HCT116 (cell line): ENCODE measurements at regions not wholly inside any gene's neighbourhood (a gene's known extent, or its start where the extent isn't known, plus 50 kb on each side); places are given as distances from the start of the nearest gene placed in this dataset.

Source experiments
- ATAC-seq: fragments of 200-7000 bp; cut with Tn5 transposase; 2 replicates; pipeline ENCODE4 v1.9.1; 2020; ENCODE audit warnings: mild to moderate bottlenecking, moderate library complexity
- BruUV-seq: library from RNA; stranded (reverse); fragments of 400-500 nt; replicated peaks from 2 replicates; lab custom pipeline; 2021; lab: Mats Ljungman, UMichigan
- CTCF ChIA-PET: fragments of 300-600 bp; sonication (Branson Sonifier 250); formaldehyde crosslinking; loops from one replicate; lab custom pipeline; 2021; ENCODE audit warnings: antibody characterized with exemption; lab: Charles Lee
- POLR2A ChIA-PET: fragments of 300-600, 350-600 bp; sonication (Branson Sonifier 250); formaldehyde crosslinking; loops from one replicate; lab custom pipeline; 2021; ENCODE audit warnings: antibody characterized with exemption; lab: Charles Lee
- RAD21 ChIA-PET, 2 experiments: fragments of 300-600 bp; sonication (Branson Sonifier 250); formaldehyde crosslinking; loops; one replicate each; lab custom pipeline; 2023; ENCODE audit warnings: low total read pairs in 2 of 2; ENCODE audit not compliant: uncharacterized antibody in 2 of 2, unreplicated experiment in 2 of 2, low non-redundant PET in 1 of 2; lab: Charles Lee
- DNase-seq: peaks from one replicate; pipeline ENCODE4 v3.0.0-alpha.2; 2010; ENCODE audit warnings: low read depth, low spot score
- H2AFZ ChIP-seq: fragments of 200-600 bp; shearing (Covaris generic), sonication (generic); 2 replicates; pipeline ENCODE4 v1.6.1; 2017; ENCODE audit warnings: low read depth, mixed run types, mixed read lengths, antibody characterized with exemption, low read length; ENCODE audit not compliant: poor library complexity, severe bottlenecking
- H3K27ac ChIP-seq: 2 replicates; pipeline ENCODE4 v1.5.1; 2012; ENCODE audit warnings: low read depth, low read length
- H3K27me3 ChIP-seq: fragments of 200-600 bp; sonication (generic); 2 replicates; pipeline ENCODE4 v1.6.1; 2016; ENCODE audit warnings: mixed run types, low read length, mixed read lengths; ENCODE audit not compliant: insufficient read depth
- H3K36me3 ChIP-seq, 2 experiments: fragments of 200-500 bp in 1 of 2; fragments of 200-600 bp in 1 of 2; sonication (Bioruptor generic) in 1 of 2; sonication (generic) in 1 of 2; 2 replicates each; pipeline versions ENCODE4 v1.5.1 to v1.6.1; 2014 to 2016; ENCODE audit warnings: low read length in 2 of 2, inconsistent platforms in 1 of 2, mixed read lengths in 1 of 2, mixed run types in 1 of 2; ENCODE audit not compliant: insufficient read depth in 2 of 2, control insufficient read depth in 1 of 2
- H3K4me1 ChIP-seq, 2 experiments: fragments of 200-600 bp in 1 of 2; sonication (generic) in 1 of 2; 2 replicates each; pipeline versions ENCODE4 v1.5.1 to v1.6.1; 2012 to 2017; ENCODE audit warnings: low read length in 2 of 2, inconsistent platforms in 1 of 2, mild to moderate bottlenecking in 1 of 2, mixed read lengths in 1 of 2, mixed run types in 1 of 2, moderate library complexity in 1 of 2; ENCODE audit not compliant: insufficient read depth in 2 of 2, control insufficient read depth in 1 of 2
- H3K4me2 ChIP-seq: fragments of 200-600 bp; sonication (generic); 2 replicates; pipeline ENCODE4 v1.6.1; 2017; ENCODE audit warnings: mixed run types, low read length, mixed read lengths
- H3K4me3 ChIP-seq, 2 experiments: fragments of 200-600 bp in 1 of 2; sonication (generic) in 1 of 2; replicated peaks in 1 of 2; 2 replicates each; pipeline ENCODE4 v1.5.1; 2011 to 2016; ENCODE audit warnings: low read length in 2 of 2, control low read depth in 1 of 2, low read depth in 1 of 2, mild to moderate bottlenecking in 1 of 2, mixed read lengths in 1 of 2, mixed run types in 1 of 2
- H3K79me2 ChIP-seq: fragments of 200-600 bp; sonication (generic); 2 replicates; pipeline ENCODE4 v1.6.1; 2017; ENCODE audit warnings: mild to moderate bottlenecking, mixed run types, low read length, moderate library complexity, mixed read lengths; ENCODE audit not compliant: insufficient read depth
- H3K9ac ChIP-seq: fragments of 200-600 bp; sonication (generic); 2 replicates; pipeline ENCODE4 v1.6.1; 2016; ENCODE audit warnings: low read length, mixed read lengths
- H3K9me2 ChIP-seq: fragments of 200-600 bp; sonication (generic), shearing (Covaris generic); 2 replicates; pipeline ENCODE4 v1.6.1; 2017; ENCODE audit warnings: mixed run types, mild to moderate bottlenecking, moderate library complexity; ENCODE audit not compliant: insufficient read depth
- H3K9me3 ChIP-seq, 2 experiments: fragments of 200-500 bp in 1 of 2; fragments of 200-600 bp in 1 of 2; sonication (Bioruptor generic) in 1 of 2; sonication (generic) in 1 of 2; 2 replicates each; pipeline ENCODE4 v1.6.1; 2014 to 2017; ENCODE audit warnings: low read length in 2 of 2, mixed read lengths in 2 of 2, inconsistent platforms in 1 of 2, low read depth in 1 of 2, mild to moderate bottlenecking in 1 of 2, mixed run types in 1 of 2, moderate library complexity in 1 of 2; ENCODE audit not compliant: control insufficient read depth in 1 of 2, insufficient read depth in 1 of 2
- H4K20me1 ChIP-seq: fragments of 200-600 bp; sonication (generic), shearing (Covaris generic); 2 replicates; pipeline ENCODE4 v1.6.1; 2017; ENCODE audit warnings: mixed run types, mild to moderate bottlenecking, moderate library complexity; ENCODE audit not compliant: insufficient read depth
- CBX3 ChIP-seq: IDR thresholded peaks from 2 replicates; pipeline ENCODE4 v1.6.1; 2012; ENCODE audit warnings: low read depth
- EGR1 ChIP-seq: IDR thresholded peaks from 2 replicates; pipeline ENCODE4 v1.6.1; 2012; ENCODE audit warnings: low read depth
- EZH2 ChIP-seq: fragments of 200-600 bp; sonication (generic); IDR thresholded peaks from 2 replicates; pipeline ENCODE4 v1.6.1; 2017; ENCODE audit warnings: antibody characterized with exemption, mixed run types
- EZH2phosphoT487 ChIP-seq: fragments of 200-600 bp; IDR thresholded peaks from 2 replicates; pipeline ENCODE4 v1.6.1; 2018; ENCODE audit warnings: antibody characterized with exemption, borderline replicate concordance
- POLR2A ChIP-seq: IDR thresholded peaks from 2 replicates; pipeline ENCODE4 v1.7.0; 2011; ENCODE audit warnings: borderline replicate concordance; ENCODE audit not compliant: insufficient read depth, insufficient read length; ENCODE audit errors: extremely low read depth
- POLR2AphosphoS5 ChIP-seq: IDR thresholded peaks from 2 replicates; pipeline ENCODE4 v1.6.1; 2011; ENCODE audit warnings: mild to moderate bottlenecking, low read depth, low read length, moderate library complexity
- SIN3A ChIP-seq: IDR thresholded peaks from 2 replicates; pipeline ENCODE4 v1.6.1; 2012; ENCODE audit warnings: low read depth
- SP1 ChIP-seq: IDR thresholded peaks from 2 replicates; pipeline ENCODE4 v1.6.1; 2012; ENCODE audit warnings: low read depth
- YY1 ChIP-seq: IDR thresholded peaks from 2 replicates; pipeline ENCODE4 v1.6.1; 2011; ENCODE audit warnings: low read length, low read depth, moderate library complexity, mild to moderate bottlenecking; ENCODE audit not compliant: insufficient replicate concordance; ENCODE audit errors: extremely low read depth
- ZFX ChIP-seq: fragments of 450-650 bp; IDR thresholded peaks from 2 replicates; pipeline ENCODE4 v1.6.1; 2017
- ZNF274 ChIP-seq: fragments of 200-500 bp; sonication (Bioruptor generic); IDR thresholded peaks from 2 replicates; pipeline ENCODE4 v1.6.1; 2014; ENCODE audit warnings: mild to moderate bottlenecking, low read depth, low read length, inconsistent platforms
- intact Hi-C: fragments of 100-400 bp; cut with micrococcal nuclease; formaldehyde crosslinking; loops from 2 replicates; pipeline ENCODE4 v1.10.0; 2022
- TF ChIP-seq, protein P1 (sequence below): IDR thresholded peaks from 2 replicates; pipeline ENCODE4 v1.6.1; 2011; ENCODE audit warnings: mild to moderate bottlenecking, low read length, moderate library complexity; ENCODE audit not compliant: insufficient replicate concordance; ENCODE audit errors: extremely low read depth
- TF ChIP-seq, protein P2 (sequence below), 3 experiments: fragments of 200-600 bp in 1 of 3; sonication (generic) in 1 of 3; IDR thresholded peaks in 2 of 3; conservative IDR thresholded peaks in 1 of 3; 2 replicates each; pipeline ENCODE4 v1.5.1; 2012 to 2017; ENCODE audit warnings: low read depth in 2 of 3, low read length in 2 of 3, antibody characterized with exemption in 1 of 3, borderline replicate concordance in 1 of 3, control low read depth in 1 of 3, mild to moderate bottlenecking in 1 of 3, mixed read lengths in 1 of 3, mixed run types in 1 of 3, moderate library complexity in 1 of 3; ENCODE audit not compliant: insufficient read depth in 1 of 3
- TF ChIP-seq, protein P3 (sequence below): IDR thresholded peaks from 2 replicates; pipeline ENCODE4 v1.6.1; 2012
- TF ChIP-seq, protein P4 (sequence below): IDR thresholded peaks from 2 replicates; pipeline ENCODE4 v1.6.1; 2012

DNA sequence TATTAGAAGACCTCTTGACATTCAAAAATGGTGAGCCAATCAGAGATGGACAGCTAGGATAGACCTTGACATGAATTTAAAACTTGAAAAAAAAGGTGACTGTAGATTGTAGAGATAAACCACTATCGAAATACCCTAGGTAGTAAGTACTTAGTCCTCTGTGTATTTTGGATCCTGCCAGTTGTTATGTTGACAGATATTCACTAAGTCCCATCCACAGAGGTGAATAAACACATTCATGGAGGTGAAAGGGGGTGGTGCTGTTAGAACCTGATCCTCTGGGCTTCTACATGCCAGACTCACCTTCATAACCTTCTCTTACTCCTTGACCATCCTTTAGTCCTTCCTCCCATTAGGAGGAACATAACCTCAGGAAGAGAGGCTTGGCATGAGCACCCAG, 72.3 kb downstream of the OTX2 start:
- Histone ChIP-seq H3K36me3 (no peaks in the 10 kb centered on the region), H3K9me2 (no peaks in the 10 kb centered on the region), H2AFZ (no peak overlapping the region), H3K27ac (no peak overlapping the region), H3K4me1 (peaks cover 3 to 7% of the 10 kb centered on the region in 2 experiments; a peak in 3 of 4 replicates), H3K4me3 (no peak overlapping the region), H3K79me2 (no peaks in the 10 kb centered on the region), H3K9me3 (no peaks in the 10 kb centered on the region), H3K4me2 (no peak overlapping the region), H3K9ac (no peak overlapping the region), H4K20me1 (no peaks in the 10 kb centered on the region), H3K27me3 (no peaks in the 10 kb centered on the region)
- POLR2A ChIA-PET = no interaction called here
- ATAC-seq (no peak), DNase-seq (no peak)
- no TSS peak for BruUV-seq
- TF ChIP-seq POLR2AphosphoS5 (no peak), YY1 (no peak), POLR2A (no peak), SP1 (no peak), EZH2 (no peak), EZH2phosphoT487 (no peak)
- TF ChIP-seq, protein P1, sequence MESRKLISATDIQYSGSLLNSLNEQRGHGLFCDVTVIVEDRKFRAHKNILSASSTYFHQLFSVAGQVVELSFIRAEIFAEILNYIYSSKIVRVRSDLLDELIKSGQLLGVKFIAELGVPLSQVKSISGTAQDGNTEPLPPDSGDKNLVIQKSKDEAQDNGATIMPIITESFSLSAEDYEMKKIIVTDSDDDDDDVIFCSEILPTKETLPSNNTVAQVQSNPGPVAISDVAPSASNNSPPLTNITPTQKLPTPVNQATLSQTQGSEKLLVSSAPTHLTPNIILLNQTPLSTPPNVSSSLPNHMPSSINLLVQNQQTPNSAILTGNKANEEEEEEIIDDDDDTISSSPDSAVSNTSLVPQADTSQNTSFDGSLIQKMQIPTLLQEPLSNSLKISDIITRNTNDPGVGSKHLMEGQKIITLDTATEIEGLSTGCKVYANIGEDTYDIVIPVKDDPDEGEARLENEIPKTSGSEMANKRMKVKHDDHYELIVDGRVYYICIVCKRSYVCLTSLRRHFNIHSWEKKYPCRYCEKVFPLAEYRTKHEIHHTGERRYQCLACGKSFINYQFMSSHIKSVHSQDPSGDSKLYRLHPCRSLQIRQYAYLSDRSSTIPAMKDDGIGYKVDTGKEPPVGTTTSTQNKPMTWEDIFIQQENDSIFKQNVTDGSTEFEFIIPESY = no peak
- RAD21 ChIA-PET = no interaction called here
- CTCF ChIA-PET = no interaction called here
- intact Hi-C loops = no loop called here

DNA sequence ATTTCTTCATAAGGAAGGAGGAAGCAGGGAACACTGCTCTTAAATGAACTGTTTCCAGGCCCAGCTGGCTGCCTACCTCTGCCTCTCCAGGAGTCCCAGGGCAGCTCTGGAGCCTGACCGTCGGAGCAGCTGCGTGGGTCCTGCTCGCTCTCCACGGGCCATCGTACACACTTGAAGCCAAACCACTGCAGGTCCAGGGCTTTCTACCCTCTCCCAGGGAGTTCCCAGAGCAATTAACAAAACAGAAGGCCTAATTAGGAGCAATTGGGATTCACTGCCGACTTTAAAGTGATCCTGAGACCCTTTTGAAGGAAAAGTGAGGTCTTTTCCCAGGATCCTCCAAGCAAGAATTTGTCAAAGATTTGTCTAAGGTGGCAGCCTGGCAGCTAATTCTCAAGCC, 76.9 kb downstream of the OTX2 start:
- Histone ChIP-seq H3K27ac (no peak overlapping the region), H3K9me3 (no peaks in the 10 kb centered on the region), H3K9ac (no peak overlapping the region), H3K79me2 (no peaks in the 10 kb centered on the region), H3K4me2 (no peak overlapping the region), H3K27me3 (no peaks in the 10 kb centered on the region), H3K4me1 (peaks cover 3 to 7% of the 10 kb centered on the region in 2 experiments; a peak in 3 of 4 replicates), H2AFZ (no peak overlapping the region), H4K20me1 (no peaks in the 10 kb centered on the region), H3K4me3 (no peak overlapping the region), H3K36me3 (no peaks in the 10 kb centered on the region)
- ChIA-PET CTCF (no interaction called here), RAD21 (no interaction called here)
- intact Hi-C loops = no loop called here
- no TSS peak for BruUV-seq
- TF ChIP-seq ZFX = no peak
- no peak for TF ChIP-seq POLR2A
- no peak for TF ChIP-seq EGR1
- no peak for TF ChIP-seq EZH2phosphoT487
- TF ChIP-seq, protein P2, sequence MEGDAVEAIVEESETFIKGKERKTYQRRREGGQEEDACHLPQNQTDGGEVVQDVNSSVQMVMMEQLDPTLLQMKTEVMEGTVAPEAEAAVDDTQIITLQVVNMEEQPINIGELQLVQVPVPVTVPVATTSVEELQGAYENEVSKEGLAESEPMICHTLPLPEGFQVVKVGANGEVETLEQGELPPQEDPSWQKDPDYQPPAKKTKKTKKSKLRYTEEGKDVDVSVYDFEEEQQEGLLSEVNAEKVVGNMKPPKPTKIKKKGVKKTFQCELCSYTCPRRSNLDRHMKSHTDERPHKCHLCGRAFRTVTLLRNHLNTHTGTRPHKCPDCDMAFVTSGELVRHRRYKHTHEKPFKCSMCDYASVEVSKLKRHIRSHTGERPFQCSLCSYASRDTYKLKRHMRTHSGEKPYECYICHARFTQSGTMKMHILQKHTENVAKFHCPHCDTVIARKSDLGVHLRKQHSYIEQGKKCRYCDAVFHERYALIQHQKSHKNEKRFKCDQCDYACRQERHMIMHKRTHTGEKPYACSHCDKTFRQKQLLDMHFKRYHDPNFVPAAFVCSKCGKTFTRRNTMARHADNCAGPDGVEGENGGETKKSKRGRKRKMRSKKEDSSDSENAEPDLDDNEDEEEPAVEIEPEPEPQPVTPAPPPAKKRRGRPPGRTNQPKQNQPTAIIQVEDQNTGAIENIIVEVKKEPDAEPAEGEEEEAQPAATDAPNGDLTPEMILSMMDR (IDR thresholded peaks at IDR 0.05 in 2 of 3, conservative IDR thresholded peaks at IDR 0.05 in 1 of 3; ENCODE audit: borderline replicate concordance in 1 of 3, insufficient read depth in 1 of 3, low read depth in 2 of 3, low read length in 2 of 3) = no peak
- no peak for TF ChIP-seq ZNF274
- TF ChIP-seq CBX3 = no peak
- TF ChIP-seq SIN3A = no peak
- TF ChIP-seq, protein P3, sequence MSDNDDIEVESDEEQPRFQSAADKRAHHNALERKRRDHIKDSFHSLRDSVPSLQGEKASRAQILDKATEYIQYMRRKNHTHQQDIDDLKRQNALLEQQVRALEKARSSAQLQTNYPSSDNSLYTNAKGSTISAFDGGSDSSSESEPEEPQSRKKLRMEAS = no peak
- TF ChIP-seq POLR2AphosphoS5 = no peak
- no peak for TF ChIP-seq EZH2
- TF ChIP-seq, protein P4, sequence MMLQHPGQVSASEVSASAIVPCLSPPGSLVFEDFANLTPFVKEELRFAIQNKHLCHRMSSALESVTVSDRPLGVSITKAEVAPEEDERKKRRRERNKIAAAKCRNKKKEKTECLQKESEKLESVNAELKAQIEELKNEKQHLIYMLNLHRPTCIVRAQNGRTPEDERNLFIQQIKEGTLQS = no peak
- TF ChIP-seq, all 23 proteins: peak for 0
- H3K9me2 ChIP-seq = no peaks in the 10 kb centered on the region
- POLR2A ChIA-PET = no interaction called here
- ATAC-seq = no peak
- no peak for DNase-seq
